GM23338 (cell line): ENCODE measurements at regions not wholly inside any gene's neighbourhood (a gene's known extent, or its start where the extent isn't known, plus 50 kb on each side); places are given as distances from the start of the nearest gene placed in this dataset.

ENCODE experiments used
- ATAC-seq: fragments of 200-7000 bp; cut with Tn5 transposase; 3 replicates; pipeline ENCODE4 v1.9.1; 2020
- DNase-seq: peaks from one replicate; pipeline ENCODE4 v3.0.0-alpha.2; 2015; ENCODE audit warnings: low spot score
- H2AFZ ChIP-seq: fragments of 200-600 bp; sonication (generic); 2 replicates; pipeline ENCODE4 v1.8.0; 2016; ENCODE audit warnings: antibody characterized with exemption, mild to moderate bottlenecking, moderate library complexity
- H3F3A ChIP-seq: fragments of 200-600 bp; sonication (generic); replicated peaks from 2 replicates; pipeline ENCODE4 v1.8.0; 2017; ENCODE audit warnings: antibody characterized with exemption, mixed run types, low read depth
- H3K27ac ChIP-seq: fragments of 200-600 bp; sonication (generic); 2 replicates; pipeline ENCODE4 v1.6.1; 2016; ENCODE audit warnings: low read depth
- H3K27me3 ChIP-seq: fragments of 200-600 bp; sonication (generic); 2 replicates; pipeline ENCODE4 v1.8.0; 2016; ENCODE audit warnings: mild to moderate bottlenecking, mixed run types, moderate library complexity; ENCODE audit not compliant: insufficient read depth
- H3K36me3 ChIP-seq: fragments of 200-600 bp; sonication (generic); 2 replicates; pipeline ENCODE4 v1.8.0; 2016; ENCODE audit warnings: mild to moderate bottlenecking; ENCODE audit not compliant: insufficient read depth
- H3K4me1 ChIP-seq: fragments of 200-600 bp; sonication (generic); 2 replicates; pipeline ENCODE4 v1.8.0; 2016; ENCODE audit warnings: mild to moderate bottlenecking, moderate library complexity; ENCODE audit not compliant: insufficient read depth
- H3K4me2 ChIP-seq: fragments of 200-600 bp; sonication (generic); 2 replicates; pipeline ENCODE4 v1.7.1; 2017; ENCODE audit warnings: mixed run types
- H3K4me3 ChIP-seq: fragments of 200-600 bp; sonication (generic); 2 replicates; pipeline ENCODE4 v1.6.1; 2016; ENCODE audit warnings: mixed run types
- H3K79me2 ChIP-seq: fragments of 200-600 bp; sonication (generic); replicated peaks from 2 replicates; pipeline ENCODE4 v1.8.0; 2017; ENCODE audit warnings: mild to moderate bottlenecking; ENCODE audit not compliant: insufficient read depth
- H3K9me2 ChIP-seq: fragments of 200-600 bp; sonication (generic); 2 replicates; pipeline ENCODE4 v1.8.0; 2017; ENCODE audit not compliant: insufficient read depth
- H4K20me1 ChIP-seq: fragments of 200-600 bp; sonication (generic); replicated peaks from 2 replicates; pipeline ENCODE4 v1.8.0; 2017; ENCODE audit warnings: mild to moderate bottlenecking; ENCODE audit not compliant: insufficient read depth
- H3K27ac Mint-ChIP-seq: 2 replicates; pipeline ENCODE4 v1.8.0; 2020; ENCODE audit warnings: inconsistent platforms, mild to moderate bottlenecking, moderate library complexity, mixed read lengths
- H3K27me3 Mint-ChIP-seq: 3 replicates; pipeline ENCODE4 v1.8.0; 2022; ENCODE audit warnings: low read depth, mild to moderate bottlenecking, moderate library complexity, mixed read lengths, inconsistent platforms; ENCODE audit not compliant: insufficient read depth, poor library complexity
- H3K36me3 Mint-ChIP-seq: 3 replicates; pipeline ENCODE4 v1.8.0; 2021; ENCODE audit warnings: low read depth, mild to moderate bottlenecking, inconsistent platforms, moderate library complexity, mixed read lengths
- H3K4me1 Mint-ChIP-seq: 3 replicates; pipeline ENCODE4 v1.8.0; 2020; ENCODE audit warnings: mild to moderate bottlenecking, inconsistent platforms, mixed read lengths
- H3K4me3 Mint-ChIP-seq: 3 replicates; pipeline ENCODE4 v1.8.0; 2021; ENCODE audit warnings: moderate library complexity, mild to moderate bottlenecking, inconsistent platforms, mixed read lengths
- H3K9me3 Mint-ChIP-seq: 3 replicates; pipeline ENCODE4 v1.8.0; 2020; ENCODE audit warnings: moderate library complexity, mild to moderate bottlenecking, inconsistent platforms, mixed read lengths
- CREB1 ChIP-seq: fragments of 250-450 bp; sonication (Bioruptor Pico); IDR thresholded peaks from 2 replicates; pipeline ENCODE4 v1.5.0; 2020; ENCODE audit warnings: low read depth, mild to moderate bottlenecking, moderate library complexity
- CTCF ChIP-seq, 2 experiments: fragments of 200-600 bp in 1 of 2; sonication (generic) in 1 of 2; conservative IDR thresholded peaks; 2 replicates each; pipeline versions ENCODE4 v1.5.1 to v1.6.1; 2016 to 2017; ENCODE audit warnings: antibody characterized with exemption in 2 of 2, low read depth in 2 of 2, mild to moderate bottlenecking in 2 of 2, moderate library complexity in 1 of 2
- ETS1 ChIP-seq: IDR thresholded peaks from 2 replicates; pipeline ENCODE4 v1.6.1; 2016; ENCODE audit warnings: antibody characterized with exemption
- EZH2 ChIP-seq: fragments of 200-600 bp; sonication (generic); IDR thresholded peaks from one replicate; pipeline ENCODE4 v1.8.0; 2017; ENCODE audit warnings: antibody characterized with exemption, mild to moderate bottlenecking, low read depth; ENCODE audit not compliant: unreplicated experiment
- EZH2phosphoT487 ChIP-seq: fragments of 200-600 bp; sonication (generic); IDR thresholded peaks from one replicate; pipeline ENCODE4 v1.8.1; 2018; ENCODE audit warnings: antibody characterized with exemption; ENCODE audit not compliant: unreplicated experiment
- JUNB ChIP-seq: IDR thresholded peaks from one replicate; pipeline ENCODE4 v1.6.1; 2016; ENCODE audit warnings: antibody characterized with exemption; ENCODE audit not compliant: unreplicated experiment
- NANOG ChIP-seq: IDR thresholded peaks from 2 replicates; pipeline ENCODE4 v1.6.1; 2016; ENCODE audit warnings: antibody characterized with exemption, borderline replicate concordance
- POLR2AphosphoS5 ChIP-seq: IDR thresholded peaks from 2 replicates; pipeline ENCODE4 v1.6.1; 2016; ENCODE audit warnings: antibody characterized with exemption, low read depth
- REST ChIP-seq: IDR thresholded peaks from one replicate; pipeline ENCODE4 v1.6.1; 2018; ENCODE audit warnings: antibody characterized with exemption; ENCODE audit not compliant: unreplicated experiment
- STAT1 ChIP-seq: IDR thresholded peaks from one replicate; pipeline ENCODE4 v1.6.1; 2016; ENCODE audit warnings: antibody characterized with exemption; ENCODE audit not compliant: unreplicated experiment
- ZNF114 ChIP-seq: fragments of 250-450 bp; sonication (Bioruptor Pico); IDR thresholded peaks from 2 replicates; pipeline ENCODE4 v1.5.0; 2020; ENCODE audit warnings: mild to moderate bottlenecking, moderate library complexity
- ZNF331 ChIP-seq: fragments of 250-450 bp; sonication (Bioruptor Pico); IDR thresholded peaks from 2 replicates; pipeline ENCODE4 v1.5.0; 2020; ENCODE audit warnings: low read depth, mild to moderate bottlenecking, moderate library complexity
- ZNF462 ChIP-seq: fragments of 250-450 bp; sonication (Bioruptor Pico); IDR thresholded peaks from 2 replicates; pipeline ENCODE4 v1.5.0; 2020; ENCODE audit warnings: mild to moderate bottlenecking, moderate library complexity

GRCh38 chr6:77143659-77144447 is 319.4 kb downstream of the HTR1B start:
- Histone ChIP-seq H4K20me1 (no peaks in the 10 kb centered on the region), H3K27me3 (no peaks in the 10 kb centered on the region), H3K9me2 (no peaks in the 10 kb centered on the region), H3K79me2 (no peaks in the 10 kb centered on the region), H3F3A (no peaks in the 10 kb centered on the region), H3K4me1 (0 out of 2 replicates have a peak, but pooled peaks cover 5% of the 10 kb centered on the region), H2AFZ (no peak overlapping the region; the same call in 1 of the 2 replicates), H3K4me2 (no peak overlapping the region), H3K4me3 (no peak overlapping the region), H3K27ac (no peak overlapping the region), H3K36me3 (no peaks in the 10 kb centered on the region)
- H3K27ac Mint-ChIP-seq: no peak overlapping the region
- peaks cover 7% of the 10 kb centered on the region; the same call in 2 of the 3 replicates for H3K4me1 Mint-ChIP-seq
- no peaks in the 10 kb centered on the region for H3K36me3 Mint-ChIP-seq
- DNase-seq (no peak), ATAC-seq (no peak)
- TF ChIP-seq REST (no peak), CREB1 (CRISPR knock-in tag) (no peak), ZNF114 (CRISPR knock-in tag) (no peak), STAT1 (no peak), POLR2AphosphoS5 (no peak), EZH2 (no peak), CTCF (conservative IDR thresholded peaks at IDR 0.05; ENCODE audit: low read depth in 2 of 2) (no peak), ZNF331 (CRISPR knock-in tag) (no peak), EZH2phosphoT487 (no peak), ETS1 (no peak), JUNB (no peak), ZNF462 (no peak), NANOG (no peak)
- H3K4me3 Mint-ChIP-seq: no peak overlapping the region
- H3K9me3 Mint-ChIP-seq: no peaks in the 10 kb centered on the region
- no peaks in the 10 kb centered on the region for H3K27me3 Mint-ChIP-seq
